CD4-positive, alpha-beta T cell (primary cell): ENCODE measurements at regions not wholly inside any gene's neighbourhood (a gene's known extent, or its start where the extent isn't known, plus 50 kb on each side); places are given as distances from the start of the nearest gene placed in this dataset.

Experiments
- ATAC-seq: fragments of 200-7000 bp; cut with Tn5 transposase; one replicate; pipeline ENCODE4 v1.10.0; 2022; ENCODE audit warnings: mild to moderate bottlenecking; ENCODE audit not compliant: poor library complexity
- CTCF ChIA-PET: fragments of 350-600 bp; sonication (Branson Sonifier 250); formaldehyde crosslinking; loops from one replicate; lab custom pipeline; 2021; ENCODE audit warnings: antibody characterized with exemption, inconsistent platforms; lab: Charles Lee
- POLR2A ChIA-PET: fragments of 350-600 bp; sonication (Branson Sonifier 250); formaldehyde crosslinking; loops from one replicate; lab custom pipeline; 2021; ENCODE audit warnings: antibody characterized with exemption, inconsistent platforms; lab: Charles Lee
- DNase-seq, 14 experiments: peaks; one replicate each; pipeline ENCODE4 v3.0.0-alpha.2; 2013 to 2020; ENCODE audit warnings: mixed read lengths in 2 of 14
- H3K27ac ChIP-seq, 2 donors: one replicate each; pipeline versions ENCODE4 v1.5.1 to v1.7.0; 2013; ENCODE audit warnings: low read length in 2 of 2, low read depth in 1 of 2, mild to moderate bottlenecking in 1 of 2
- H3K27me3 ChIP-seq, 2 experiments: 1 replicate in 1 of 2; 2 replicates in 1 of 2; pipeline versions ENCODE4 v1.6.1 to v1.7.0; 2013; ENCODE audit warnings: low read length in 2 of 2, control low read depth in 1 of 2, mild to moderate bottlenecking in 1 of 2, moderate library complexity in 1 of 2; ENCODE audit not compliant: insufficient read depth in 2 of 2, control insufficient read depth in 1 of 2
- H3K36me3 ChIP-seq: one replicate; pipeline ENCODE4 v1.6.1; 2013; ENCODE audit warnings: low read length, control low read depth; ENCODE audit not compliant: insufficient read depth
- H3K4me1 ChIP-seq: one replicate; pipeline ENCODE4 v1.6.1; 2013; ENCODE audit warnings: low read length, control low read depth; ENCODE audit not compliant: insufficient read depth
- H3K4me3 ChIP-seq: one replicate; pipeline ENCODE4 v1.5.1; 2013; ENCODE audit warnings: mild to moderate bottlenecking, low read length, moderate library complexity
- H3K9me3 ChIP-seq, 2 experiments: 1 replicate in 1 of 2; 2 replicates in 1 of 2; pipeline versions ENCODE4 v1.6.1 to v1.7.0; 2013; ENCODE audit warnings: low read length in 2 of 2, mild to moderate bottlenecking in 2 of 2, control low read depth in 1 of 2, moderate library complexity in 1 of 2; ENCODE audit not compliant: control insufficient read depth in 1 of 2, insufficient read depth in 1 of 2
- H3K27ac Mint-ChIP-seq: one replicate; pipeline ENCODE4 v1.8.0; 2020; ENCODE audit warnings: mixed read lengths
- H3K27me3 Mint-ChIP-seq: one replicate; pipeline ENCODE4 v1.8.0; 2021; ENCODE audit warnings: mixed read lengths
- H3K36me3 Mint-ChIP-seq: one replicate; pipeline ENCODE4 v1.8.0; 2021; ENCODE audit warnings: low read depth, mixed read lengths
- H3K4me1 Mint-ChIP-seq: one replicate; pipeline ENCODE4 v1.8.0; 2021; ENCODE audit warnings: low read depth, mixed read lengths
- H3K4me3 Mint-ChIP-seq: one replicate; pipeline ENCODE4 v1.8.0; 2020; ENCODE audit warnings: mild to moderate bottlenecking, mixed read lengths
- H3K9me3 Mint-ChIP-seq: one replicate; pipeline ENCODE4 v1.8.0; 2020; ENCODE audit warnings: mixed read lengths
- CTCF ChIP-seq: fragments of 200-600 bp; IDR thresholded peaks from one replicate; pipeline ENCODE4 v1.8.0; 2022; ENCODE audit warnings: antibody characterized with exemption, mild to moderate bottlenecking
- intact Hi-C, 2 experiments: fragments of 100-400 bp; cut with DNase I in 1 of 2; cut with micrococcal nuclease in 1 of 2; formaldehyde crosslinking; loops; one replicate each; pipeline versions ENCODE4 v1.15.1 to v1.9.0; 2023 to 2025; cut with DNase I, micrococcal nuclease

GRCh38 chr6:134680021-134680420 is 269.9 kb downstream of the ALDH8A1 start:
- ChIA-PET POLR2A (no interaction called here), CTCF (no interaction called here)
- Histone ChIP-seq H3K27ac (no peak overlapping the region), H3K36me3 (no peaks in the 10 kb centered on the region), H3K4me3 (no peak overlapping the region), H3K27me3 (no peaks in the 10 kb centered on the region), H3K9me3 (no peaks in the 10 kb centered on the region), H3K4me1 (no peaks in the 10 kb centered on the region)
- H3K27me3 Mint-ChIP-seq = no peaks in the 10 kb centered on the region
- intact Hi-C loops = no loop called here
- DNase-seq = no peak
- no peaks in the 10 kb centered on the region for H3K4me1 Mint-ChIP-seq
- H3K9me3 Mint-ChIP-seq = no peaks in the 10 kb centered on the region
- no peak overlapping the region for H3K27ac Mint-ChIP-seq
- TF ChIP-seq CTCF = no peak
- H3K4me3 Mint-ChIP-seq = no peak overlapping the region
- H3K36me3 Mint-ChIP-seq = no peaks in the 10 kb centered on the region
- ATAC-seq = no peak

- Histone ChIP-seq H3K27ac (no peak overlapping the region), H3K27me3 (no peaks in the 10 kb centered on the region), H3K4me1 (no peaks in the 10 kb centered on the region), H3K36me3 (no peaks in the 10 kb centered on the region), H3K9me3 (no peaks in the 10 kb centered on the region), H3K4me3 (no peak overlapping the region)
- TF ChIP-seq CTCF = no peak
- POLR2A ChIA-PET = no interaction called here
- ATAC-seq (no peak), DNase-seq (no peak)
- Mint-ChIP-seq H3K4me1 (no peaks in the 10 kb centered on the region), H3K4me3 (no peak overlapping the region), H3K27me3 (no peaks in the 10 kb centered on the region), H3K36me3 (no peaks in the 10 kb centered on the region), H3K27ac (no peak overlapping the region), H3K9me3 (no peaks in the 10 kb centered on the region)
- CTCF ChIA-PET = no interaction called here
- intact Hi-C loops = no loop called here
Observed at GRCh38 chr6:134678436-134678889, 271.4 kb downstream of the ALDH8A1 start.

DNA sequence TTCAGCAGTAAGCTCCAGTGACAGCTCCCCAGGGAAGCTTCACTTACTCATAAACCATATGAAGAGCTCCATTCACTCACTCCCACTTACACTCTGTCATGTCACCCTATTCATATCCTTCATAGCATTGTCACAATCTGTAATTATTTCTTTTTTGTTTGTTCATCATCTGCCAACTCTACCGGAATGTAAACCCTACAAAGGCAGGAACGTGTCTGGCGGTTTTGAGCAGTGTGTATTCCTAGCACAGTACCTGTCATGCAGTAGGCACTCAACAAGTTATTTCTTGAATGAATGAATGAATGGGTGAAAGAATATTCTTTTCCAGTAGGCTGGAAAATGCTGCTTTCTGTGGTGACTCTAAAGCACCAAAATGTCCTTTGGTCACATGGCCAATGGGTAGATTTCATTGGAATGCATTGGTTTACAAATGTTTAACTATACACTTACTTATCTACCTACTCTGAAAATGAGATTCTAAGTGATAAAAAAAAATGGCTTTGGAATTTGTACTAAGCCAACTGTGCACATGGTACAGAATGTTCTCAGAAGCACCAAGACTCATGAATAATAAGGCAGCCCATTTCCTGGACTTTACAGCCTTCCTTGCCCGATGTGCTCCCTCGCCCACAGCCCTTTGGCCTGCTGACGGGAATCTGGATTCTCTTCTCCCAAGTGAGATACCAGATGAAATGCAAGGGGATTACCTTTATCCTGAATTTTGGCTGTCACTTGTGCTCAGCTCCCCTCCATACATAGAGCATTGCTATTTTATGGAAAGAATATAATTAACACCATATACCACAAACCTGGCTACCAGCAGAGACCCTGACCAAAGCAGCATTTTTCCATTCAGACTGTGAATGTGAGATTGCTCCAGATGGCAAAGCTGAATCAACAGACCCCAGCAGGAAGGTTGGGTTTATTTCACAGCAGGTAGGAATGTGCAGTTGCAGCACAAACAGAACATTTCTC is 273.3 kb downstream of the ALDH8A1 start:
- H3K27me3 ChIP-seq = no peaks in the 10 kb centered on the region
- no peaks in the 10 kb centered on the region for H3K9me3 Mint-ChIP-seq
- POLR2A ChIA-PET = no interaction called here
- no peak overlapping the region for H3K27ac ChIP-seq
- no peak for TF ChIP-seq CTCF
- H3K4me1 Mint-ChIP-seq = no peaks in the 10 kb centered on the region
- H3K36me3 Mint-ChIP-seq = no peaks in the 10 kb centered on the region
- CTCF ChIA-PET = no interaction called here
- H3K4me3 Mint-ChIP-seq = no peak overlapping the region
- no peak for ATAC-seq
- H3K27me3 Mint-ChIP-seq = no peaks in the 10 kb centered on the region
- H3K9me3 ChIP-seq = no peaks in the 10 kb centered on the region
- H3K4me1 ChIP-seq = no peaks in the 10 kb centered on the region
- no peak for DNase-seq
- H3K4me3 ChIP-seq = no peak overlapping the region
- H3K36me3 ChIP-seq = no peaks in the 10 kb centered on the region
- no peak overlapping the region for H3K27ac Mint-ChIP-seq
- intact Hi-C loops = no loop called here
